ENCODE measurements at regions not wholly inside any gene's neighbourhood (a gene's known extent, or its start where the extent isn't known, plus 50 kb on each side); places are given as distances from the start of the nearest gene placed in this dataset.
"Not testable (repeated sequence)": the region's sequence is repeated elsewhere in the genome, so short reads cannot be mapped to it uniquely, and the experiment has no call there.

DNA sequence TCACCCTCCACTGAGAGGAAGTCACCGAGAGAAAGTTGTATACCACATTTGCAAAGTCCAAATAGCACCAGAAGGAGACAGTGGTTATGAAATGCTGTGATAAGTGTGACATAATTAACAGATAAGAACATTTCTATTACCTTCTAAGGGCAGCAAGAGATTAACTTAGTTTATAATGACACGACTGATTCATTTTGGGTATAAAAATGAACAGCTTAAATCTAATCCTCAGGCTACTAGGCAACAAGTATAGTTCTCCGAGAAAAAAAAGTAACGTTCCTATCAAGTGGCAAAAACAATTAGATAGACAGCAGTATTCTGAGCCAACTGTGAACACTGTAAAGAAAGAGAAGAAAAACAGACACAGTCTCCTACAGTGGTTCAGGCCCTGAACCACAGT, 431.2 kb upstream of the GRAMD2B start:
- Histone ChIP-seq H3K27ac (no peak overlapping the region), H3K36me3 (no peaks in the 10 kb centered on the region), H3K4me3 (no peak overlapping the region), H3K27me3 (no peaks in the 10 kb centered on the region), H3K9me3 (no peaks in the 10 kb centered on the region), H3K4me1 (no peaks in the 10 kb centered on the region)
- TF ChIP-seq POLR2AphosphoS5 (IDR thresholded peaks at IDR 0.05) = no peak
- TF ChIP-seq EP300 (IDR thresholded peaks at IDR 0.05) = no peak
- TF ChIP-seq, protein P1, sequence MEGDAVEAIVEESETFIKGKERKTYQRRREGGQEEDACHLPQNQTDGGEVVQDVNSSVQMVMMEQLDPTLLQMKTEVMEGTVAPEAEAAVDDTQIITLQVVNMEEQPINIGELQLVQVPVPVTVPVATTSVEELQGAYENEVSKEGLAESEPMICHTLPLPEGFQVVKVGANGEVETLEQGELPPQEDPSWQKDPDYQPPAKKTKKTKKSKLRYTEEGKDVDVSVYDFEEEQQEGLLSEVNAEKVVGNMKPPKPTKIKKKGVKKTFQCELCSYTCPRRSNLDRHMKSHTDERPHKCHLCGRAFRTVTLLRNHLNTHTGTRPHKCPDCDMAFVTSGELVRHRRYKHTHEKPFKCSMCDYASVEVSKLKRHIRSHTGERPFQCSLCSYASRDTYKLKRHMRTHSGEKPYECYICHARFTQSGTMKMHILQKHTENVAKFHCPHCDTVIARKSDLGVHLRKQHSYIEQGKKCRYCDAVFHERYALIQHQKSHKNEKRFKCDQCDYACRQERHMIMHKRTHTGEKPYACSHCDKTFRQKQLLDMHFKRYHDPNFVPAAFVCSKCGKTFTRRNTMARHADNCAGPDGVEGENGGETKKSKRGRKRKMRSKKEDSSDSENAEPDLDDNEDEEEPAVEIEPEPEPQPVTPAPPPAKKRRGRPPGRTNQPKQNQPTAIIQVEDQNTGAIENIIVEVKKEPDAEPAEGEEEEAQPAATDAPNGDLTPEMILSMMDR (IDR thresholded peaks at IDR 0.05) = no peak
- TF ChIP-seq POLR2A (IDR thresholded peaks at IDR 0.05) = no peak
- DNase-seq (ENCODE audit: low spot score in 2 of 2) = no peak
- 76% methylated on average over 4 of the region's 4 CpGs for WGBS

DNA sequence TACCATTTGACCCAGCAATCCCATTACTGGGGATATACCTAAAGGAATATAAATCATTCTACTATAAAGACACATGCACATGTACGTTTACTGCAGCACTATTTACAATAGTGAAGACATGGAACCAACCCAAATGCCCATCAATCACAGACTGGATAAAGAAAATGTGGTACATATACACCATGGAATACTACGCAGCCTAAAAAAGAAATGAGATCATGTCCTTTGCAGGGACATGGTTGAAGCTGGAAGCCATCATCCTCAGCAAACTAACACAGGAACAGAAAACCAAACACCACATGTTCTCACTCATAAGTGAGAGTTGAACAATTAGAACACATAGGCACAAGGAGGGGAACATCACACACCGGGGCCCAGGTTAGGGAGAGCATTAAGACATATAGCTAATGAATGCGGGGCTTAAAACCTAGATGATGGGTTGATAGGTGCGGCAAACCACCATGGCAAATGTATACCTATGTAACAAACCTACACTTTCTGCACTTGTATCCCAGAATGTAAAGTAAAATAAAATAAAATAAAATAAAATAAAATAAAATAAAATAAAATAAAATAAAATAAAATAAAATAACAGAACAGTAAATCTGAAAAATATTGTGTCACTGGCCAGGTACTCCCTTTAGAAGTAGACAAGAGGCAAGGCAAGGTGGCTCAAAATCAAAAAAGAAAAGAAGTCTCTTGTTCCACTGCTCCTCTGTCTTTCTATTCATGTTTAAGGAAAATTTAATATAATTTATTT, 423.8 kb upstream of the GRAMD2B start:
- H3K27ac ChIP-seq; H3K27me3 ChIP-seq; H3K36me3 ChIP-seq; H3K4me3 ChIP-seq; DNase-seq (ENCODE audit: low spot score in 2 of 2); H3K9me3 ChIP-seq: not testable (repeated sequence)
- 93% methylated on average over 5 of the region's 5 CpGs for WGBS
- peaks cover 29% of the 10 kb centered on the region for H3K4me1 ChIP-seq

DNA sequence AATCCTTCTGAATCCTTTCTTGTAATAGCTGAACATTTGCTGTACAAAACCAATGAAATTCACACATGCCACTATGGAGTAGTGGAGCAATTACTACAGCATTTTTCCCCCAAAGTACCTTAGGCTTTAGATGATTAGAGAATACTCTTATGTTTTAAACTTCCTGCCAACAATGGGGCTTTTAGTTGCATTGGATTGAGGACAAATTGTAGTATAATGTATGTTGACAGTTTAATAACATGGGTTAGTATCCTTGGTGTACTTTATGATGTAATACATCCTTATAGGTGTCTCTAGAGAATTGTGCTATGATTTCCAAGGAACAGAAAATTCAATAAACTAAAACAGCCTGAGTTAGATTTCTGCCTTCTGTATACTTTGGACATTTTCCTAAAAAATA, 422.7 kb upstream of the GRAMD2B start:
- DNase-seq (ENCODE audit: low spot score in 2 of 2) = no peak

DNA sequence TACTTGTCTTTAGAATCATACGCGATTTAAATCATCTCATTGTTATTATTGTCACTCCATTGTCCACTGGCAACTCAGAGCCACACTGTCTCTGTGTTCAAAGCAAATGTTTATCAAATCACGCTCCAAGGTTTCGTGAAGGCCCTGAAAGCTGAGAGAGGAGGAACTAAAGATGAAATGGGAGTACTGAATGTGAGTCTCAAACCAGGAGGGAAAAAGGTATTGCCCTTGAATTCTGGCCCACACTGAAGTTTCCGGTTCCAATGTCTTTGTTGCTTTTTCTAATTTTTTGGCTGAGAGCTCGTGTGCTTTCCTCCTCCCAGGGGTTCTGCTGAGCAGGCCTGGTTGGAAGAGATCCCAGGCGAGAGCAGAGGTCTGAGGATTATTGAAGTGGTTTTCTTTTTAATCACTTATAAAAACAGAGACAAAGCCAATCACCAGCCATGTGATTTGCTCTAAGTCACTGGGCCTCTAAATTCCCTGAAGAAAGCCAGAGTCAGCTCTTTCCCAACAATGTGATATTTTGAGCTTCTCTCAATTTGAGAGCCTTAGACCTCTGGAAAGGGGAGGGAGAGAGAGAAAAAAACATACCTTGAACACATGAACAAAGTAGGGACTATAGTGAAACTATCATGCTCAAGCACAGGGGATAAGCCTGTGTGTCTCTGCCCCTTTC, 420.8 kb upstream of the GRAMD2B start:
- Histone ChIP-seq H3K4me3 (no peak overlapping the region), H3K27ac (peak overlapping the region; percentile 78), H3K27me3 (no peaks in the 10 kb centered on the region), H3K4me1 (peaks cover 36% of the 10 kb centered on the region), H3K36me3 (no peaks in the 10 kb centered on the region), H3K9me3 (no peaks in the 10 kb centered on the region)
- DNase-seq (ENCODE audit: low spot score in 2 of 2) = peak in 1 of 2 donors; percentile 67
- TF ChIP-seq POLR2AphosphoS5 (IDR thresholded peaks at IDR 0.05) = no peak
- TF ChIP-seq, protein P1 (IDR thresholded peaks at IDR 0.05) = no peak
- TF ChIP-seq POLR2A (IDR thresholded peaks at IDR 0.05) = no peak
- TF ChIP-seq EP300 (IDR thresholded peaks at IDR 0.05) = no peak
- WGBS = 38% methylated on average over 7 of the region's 7 CpGs

More for the DNA sequence above, 422.7 kb upstream of the GRAMD2B start:
- H3K27me3 ChIP-seq = no peaks in the 10 kb centered on the region
- H3K36me3 ChIP-seq = no peaks in the 10 kb centered on the region
- no peak overlapping the region for H3K4me3 ChIP-seq
- no peaks in the 10 kb centered on the region for H3K9me3 ChIP-seq
- TF ChIP-seq EP300 (IDR thresholded peaks at IDR 0.05) (no peak), POLR2AphosphoS5 (IDR thresholded peaks at IDR 0.05) (no peak), POLR2A (IDR thresholded peaks at IDR 0.05) (no peak)
- TF ChIP-seq, protein P1 (IDR thresholded peaks at IDR 0.05) = no peak
- no peak overlapping the region for H3K27ac ChIP-seq
- peaks cover 36% of the 10 kb centered on the region for H3K4me1 ChIP-seq

DNA sequence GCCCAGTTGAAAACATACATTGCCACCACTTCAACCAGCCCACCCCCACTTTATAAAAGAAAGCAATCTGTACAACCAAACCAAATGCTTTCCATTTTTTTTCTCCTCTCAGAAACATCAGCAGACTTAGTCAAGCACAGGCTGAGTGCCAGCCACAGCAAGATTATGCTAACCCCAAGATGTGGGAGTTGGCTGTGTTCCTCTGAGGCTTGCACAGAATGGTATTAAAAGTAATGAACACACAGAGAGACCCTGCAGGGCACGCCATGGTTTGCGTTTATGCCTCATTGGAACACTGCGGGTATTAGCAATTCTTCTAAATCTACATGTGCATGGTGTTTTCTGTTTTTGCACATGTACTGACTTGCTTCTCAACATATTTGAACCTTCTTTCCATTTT, 419.9 kb upstream of the GRAMD2B start:
- no peak overlapping the region for H3K4me3 ChIP-seq
- peak in 1 of 2 donors; percentile 56 for DNase-seq (ENCODE audit: low spot score in 2 of 2)
- H3K27me3 ChIP-seq = no peaks in the 10 kb centered on the region
- peaks cover 36% of the 10 kb centered on the region for H3K4me1 ChIP-seq
- no peaks in the 10 kb centered on the region for H3K9me3 ChIP-seq
- H3K36me3 ChIP-seq = no peaks in the 10 kb centered on the region
- TF ChIP-seq POLR2A (IDR thresholded peaks at IDR 0.05) = no peak
- TF ChIP-seq EP300 (IDR thresholded peaks at IDR 0.05) = no peak
- TF ChIP-seq POLR2AphosphoS5 (IDR thresholded peaks at IDR 0.05) = no peak
- TF ChIP-seq, protein P1 (IDR thresholded peaks at IDR 0.05) = no peak
- 18% methylated on average over 3 of the region's 3 CpGs for WGBS
- H3K27ac ChIP-seq = peak overlapping the region; percentile 78

All from suprapubic skin (tissue), 4 donors.